ENCODE measurements at regions not wholly inside any gene's neighbourhood (a gene's known extent, or its start where the extent isn't known, plus 50 kb on each side); places are given as distances from the start of the nearest gene placed in this dataset.

- no peak overlapping the region for H3K4me3 ChIP-seq (ENCODE audit: low read depth, low read length)
- no peak for TF ChIP-seq CTCF (IDR thresholded peaks at IDR 0.05; ENCODE audit: low read depth, low read length)
These were observed 145.1 kb downstream of the MRM1 start for GRCh38 chr17:36746381-36747053.

- no peak for TF ChIP-seq CTCF (IDR thresholded peaks at IDR 0.05; ENCODE audit: low read depth, low read length)
- no peak overlapping the region for H3K4me3 ChIP-seq (ENCODE audit: low read depth, low read length)
These were observed 146.5 kb downstream of the MRM1 start for GRCh38 chr17:36747861-36748260.

GRCh38 chr17:36748272-36748671, 146.9 kb downstream of the MRM1 start:
- TF ChIP-seq CTCF (IDR thresholded peaks at IDR 0.05; ENCODE audit: low read depth, low read length): no peak
- H3K4me3 ChIP-seq (ENCODE audit: low read depth, low read length): no peak overlapping the region

GRCh38 chr17:36749493-36749892, 148.1 kb downstream of the MRM1 start:
- TF ChIP-seq CTCF (IDR thresholded peaks at IDR 0.05; ENCODE audit: low read depth, low read length): no peak

GRCh38 chr17:36750316-36750885, 149.0 kb downstream of the MRM1 start:
- no peak overlapping the region for H3K4me3 ChIP-seq (ENCODE audit: low read depth, low read length)

More at GRCh38 chr17:36749493-36749892, 148.1 kb downstream of the MRM1 start:
- no peak overlapping the region for H3K4me3 ChIP-seq (ENCODE audit: low read depth, low read length)

GRCh38 chr17:36752096-36752888, 150.9 kb downstream of the MRM1 start:
- H3K4me3 ChIP-seq (ENCODE audit: low read depth, low read length): no peak overlapping the region
- no peak for TF ChIP-seq CTCF (IDR thresholded peaks at IDR 0.05; ENCODE audit: low read depth, low read length)

More at GRCh38 chr17:36750316-36750885, 149.0 kb downstream of the MRM1 start:
- no peak for TF ChIP-seq CTCF (IDR thresholded peaks at IDR 0.05; ENCODE audit: low read depth, low read length)

- TF ChIP-seq CTCF (IDR thresholded peaks at IDR 0.05; ENCODE audit: low read depth, low read length): peak; percentile 23; the same call in 1 of the 2 replicates
- no peak overlapping the region for H3K4me3 ChIP-seq (ENCODE audit: low read depth, low read length)
These were observed 154.2 kb downstream of the MRM1 start for GRCh38 chr17:36755586-36755985.
